Stimulated activated naive CD8-positive, alpha-beta T cell treated with anti-CD3 and anti-CD28 coated beads, Interleukin-15, Interleukin-2, amounts not matched to agents 100 ng/mL and 50 ng/mL, for 24 hours (primary cell): ENCODE measurements at regions not wholly inside any gene's neighbourhood (a gene's known extent, or its start where the extent isn't known, plus 50 kb on each side); places are given as distances from the start of the nearest gene placed in this dataset.
"Not testable (repeated sequence)": the region's sequence is repeated elsewhere in the genome, so short reads cannot be mapped to it uniquely, and the experiment has no call there.

Experiments used
- H3K27ac Mint-ChIP-seq: one replicate; pipeline ENCODE4 v1.8.0; 2021; ENCODE audit warnings: mild to moderate bottlenecking, mixed read lengths
- H3K27me3 Mint-ChIP-seq: one replicate; pipeline ENCODE4 v1.8.0; 2021; ENCODE audit warnings: mixed read lengths
- H3K36me3 Mint-ChIP-seq: one replicate; pipeline ENCODE4 v1.8.0; 2021; ENCODE audit warnings: low read depth, mixed read lengths
- H3K4me1 Mint-ChIP-seq: one replicate; pipeline ENCODE4 v1.8.0; 2021; ENCODE audit warnings: low read depth, mixed read lengths
- H3K4me3 Mint-ChIP-seq: one replicate; pipeline ENCODE4 v1.8.0; 2021; ENCODE audit warnings: mild to moderate bottlenecking, mixed read lengths
- H3K9me3 Mint-ChIP-seq: one replicate; pipeline ENCODE4 v1.8.0; 2021; ENCODE audit warnings: mixed read lengths

DNA sequence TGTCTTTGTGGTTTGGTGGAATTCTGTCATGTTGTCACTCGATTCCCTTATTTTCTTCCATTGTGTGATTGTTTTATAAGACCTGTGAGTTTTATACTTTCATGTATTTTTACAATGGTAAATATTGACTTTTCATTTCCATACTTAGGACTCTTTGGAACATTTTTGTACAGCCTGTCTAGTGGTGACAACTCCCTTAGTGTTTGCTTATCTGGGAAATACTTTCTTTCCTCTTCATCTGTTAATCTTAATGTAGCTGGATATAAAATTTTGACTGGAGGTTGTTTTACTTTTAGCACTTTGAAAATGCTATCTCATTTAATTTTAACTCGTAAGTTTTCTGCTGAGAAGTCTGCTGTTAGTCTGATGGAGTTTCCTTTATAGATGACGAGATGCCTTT, 310.5 kb downstream of the NUF2 start:
- Mint-ChIP-seq H3K27ac (no peak overlapping the region), H3K4me3 (no peak overlapping the region), H3K9me3 (peaks cover 13% of the 10 kb centered on the region), H3K4me1 (no peaks in the 10 kb centered on the region), H3K36me3 (no peaks in the 10 kb centered on the region), H3K27me3 (no peaks in the 10 kb centered on the region)

GRCh38 chr1:163633366-163633765, 311.6 kb downstream of the NUF2 start:
- H3K27me3 Mint-ChIP-seq: no peaks in the 10 kb centered on the region
- H3K9me3 Mint-ChIP-seq: peaks cover 12% of the 10 kb centered on the region
- H3K27ac Mint-ChIP-seq: no peak overlapping the region
- H3K36me3 Mint-ChIP-seq: no peaks in the 10 kb centered on the region
- no peaks in the 10 kb centered on the region for H3K4me1 Mint-ChIP-seq
- no peak overlapping the region for H3K4me3 Mint-ChIP-seq

GRCh38 chr1:163645676-163646075, 323.9 kb downstream of the NUF2 start:
- H3K4me1 Mint-ChIP-seq, H3K9me3 Mint-ChIP-seq, H3K36me3 Mint-ChIP-seq, H3K4me3 Mint-ChIP-seq, H3K27me3 Mint-ChIP-seq, H3K27ac Mint-ChIP-seq: not testable (repeated sequence)

- Mint-ChIP-seq H3K27me3 (peaks cover 3% of the 10 kb centered on the region), H3K4me3 (no peak overlapping the region), H3K36me3 (no peaks in the 10 kb centered on the region), H3K9me3 (peaks cover 3% of the 10 kb centered on the region), H3K27ac (no peak overlapping the region), H3K4me1 (no peaks in the 10 kb centered on the region)
Measured at GRCh38 chr1:163650624-163651023, 328.9 kb downstream of the NUF2 start.

- Mint-ChIP-seq H3K4me1 (no peaks in the 10 kb centered on the region), H3K4me3 (no peak overlapping the region), H3K36me3 (no peaks in the 10 kb centered on the region), H3K27ac (no peak overlapping the region), H3K27me3 (peaks cover 3% of the 10 kb centered on the region), H3K9me3 (no peaks in the 10 kb centered on the region)
Measured at GRCh38 chr1:163652441-163652840, 330.7 kb downstream of the NUF2 start.

DNA sequence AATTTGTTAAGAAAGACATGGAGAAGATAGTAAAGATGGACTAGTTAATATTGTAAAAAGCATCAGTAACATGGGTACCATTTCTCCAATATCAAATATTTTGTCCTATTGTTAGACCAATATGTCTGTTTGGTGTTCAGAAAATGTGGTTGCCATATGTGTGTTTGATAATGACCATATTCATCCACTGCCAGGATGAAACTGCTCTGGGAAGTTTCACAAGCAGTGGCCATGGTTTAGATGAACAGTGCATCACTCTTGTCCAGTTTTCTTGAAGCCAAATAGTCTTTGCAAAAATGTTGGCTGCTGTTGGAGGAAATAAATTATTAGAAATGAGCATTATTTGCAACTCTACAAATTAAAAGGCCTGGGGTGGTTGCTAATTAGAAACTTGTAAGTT, 333.8 kb downstream of the NUF2 start:
- Mint-ChIP-seq H3K27me3 (no peaks in the 10 kb centered on the region), H3K4me1 (no peaks in the 10 kb centered on the region), H3K36me3 (no peaks in the 10 kb centered on the region), H3K4me3 (no peak overlapping the region), H3K27ac (no peak overlapping the region), H3K9me3 (no peaks in the 10 kb centered on the region)

- H3K9me3 Mint-ChIP-seq: no peaks in the 10 kb centered on the region
- H3K4me1 Mint-ChIP-seq: no peaks in the 10 kb centered on the region
- no peak overlapping the region for H3K4me3 Mint-ChIP-seq
- no peak overlapping the region for H3K27ac Mint-ChIP-seq
- no peaks in the 10 kb centered on the region for H3K27me3 Mint-ChIP-seq
- H3K36me3 Mint-ChIP-seq: no peaks in the 10 kb centered on the region
Measured at GRCh38 chr1:163656095-163656759, 334.5 kb downstream of the NUF2 start.

DNA sequence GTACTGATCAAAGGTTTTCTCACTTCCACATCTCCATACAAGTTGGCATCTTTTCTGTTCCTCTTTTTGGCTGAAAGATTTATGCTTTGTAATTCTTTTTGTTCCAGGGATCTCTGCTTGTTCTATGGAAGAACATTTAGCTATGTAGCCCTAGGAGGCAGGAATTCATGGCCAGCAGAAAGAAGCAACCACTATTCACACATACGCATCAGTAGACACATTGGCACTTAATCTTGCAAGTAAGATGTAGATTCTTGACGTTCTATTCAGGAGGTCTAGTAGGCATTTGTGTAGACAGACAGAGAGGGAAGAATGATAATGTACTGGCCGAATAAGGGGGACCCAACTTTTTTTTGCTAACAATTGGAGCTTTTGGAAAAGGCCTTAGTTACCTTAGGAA, 336.0 kb downstream of the NUF2 start:
- H3K27me3 Mint-ChIP-seq: no peaks in the 10 kb centered on the region
- no peaks in the 10 kb centered on the region for H3K9me3 Mint-ChIP-seq

GRCh38 chr1:163661391-163661790, 339.6 kb downstream of the NUF2 start:
- Mint-ChIP-seq H3K27me3 (no peaks in the 10 kb centered on the region), H3K36me3 (no peaks in the 10 kb centered on the region), H3K9me3 (no peaks in the 10 kb centered on the region), H3K4me3 (no peak overlapping the region), H3K4me1 (no peaks in the 10 kb centered on the region), H3K27ac (no peak overlapping the region)

More for the DNA sequence above, 336.0 kb downstream of the NUF2 start:
- no peaks in the 10 kb centered on the region for H3K4me1 Mint-ChIP-seq
- H3K36me3 Mint-ChIP-seq: no peaks in the 10 kb centered on the region
- H3K4me3 Mint-ChIP-seq: no peak overlapping the region
- H3K27ac Mint-ChIP-seq: no peak overlapping the region

GRCh38 chr1:163664671-163665335, 343.0 kb downstream of the NUF2 start:
- no peaks in the 10 kb centered on the region for H3K36me3 Mint-ChIP-seq
- no peaks in the 10 kb centered on the region for H3K9me3 Mint-ChIP-seq
- H3K4me1 Mint-ChIP-seq: no peaks in the 10 kb centered on the region
- H3K27ac Mint-ChIP-seq: no peak overlapping the region
- no peaks in the 10 kb centered on the region for H3K27me3 Mint-ChIP-seq
- H3K4me3 Mint-ChIP-seq: no peak overlapping the region

GRCh38 chr1:163668472-163668871, 346.7 kb downstream of the NUF2 start:
- H3K27me3 Mint-ChIP-seq: no peaks in the 10 kb centered on the region
- no peak overlapping the region for H3K27ac Mint-ChIP-seq
- peaks cover 4% of the 10 kb centered on the region for H3K9me3 Mint-ChIP-seq
- no peak overlapping the region for H3K4me3 Mint-ChIP-seq
- no peaks in the 10 kb centered on the region for H3K36me3 Mint-ChIP-seq
- H3K4me1 Mint-ChIP-seq: no peaks in the 10 kb centered on the region

- Mint-ChIP-seq H3K36me3 (no peaks in the 10 kb centered on the region), H3K9me3 (peaks cover 8% of the 10 kb centered on the region), H3K4me1 (no peaks in the 10 kb centered on the region), H3K27ac (no peak overlapping the region), H3K4me3 (no peak overlapping the region), H3K27me3 (no peaks in the 10 kb centered on the region)
Measured at GRCh38 chr1:163670989-163671757, 349.4 kb downstream of the NUF2 start.

GRCh38 chr1:163672976-163673758, 351.4 kb downstream of the NUF2 start:
- no peaks in the 10 kb centered on the region for H3K27me3 Mint-ChIP-seq
- no peak overlapping the region for H3K4me3 Mint-ChIP-seq
- no peak overlapping the region for H3K27ac Mint-ChIP-seq
- peaks cover 8% of the 10 kb centered on the region for H3K9me3 Mint-ChIP-seq
- no peaks in the 10 kb centered on the region for H3K4me1 Mint-ChIP-seq
- H3K36me3 Mint-ChIP-seq: no peaks in the 10 kb centered on the region

DNA sequence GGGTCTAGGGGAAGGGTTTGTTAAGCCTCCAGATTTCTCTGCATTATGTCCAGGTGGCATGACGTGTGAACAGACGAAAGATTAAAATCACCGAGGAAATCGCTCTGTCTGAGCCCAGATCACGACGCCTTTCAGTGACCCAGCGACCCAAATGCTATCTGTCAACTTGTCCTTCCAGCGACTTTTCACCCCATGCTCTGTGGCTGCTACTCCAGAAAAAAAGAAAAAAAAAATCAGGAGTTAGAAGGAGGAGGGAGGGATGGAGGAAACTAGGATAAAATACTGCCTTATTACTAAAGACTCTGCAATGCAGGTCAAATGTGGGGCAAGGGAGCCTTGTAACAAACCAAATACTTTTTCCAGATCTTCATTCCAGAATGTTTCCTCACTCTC, 352.0 kb downstream of the NUF2 start:
- Mint-ChIP-seq H3K36me3 (no peaks in the 10 kb centered on the region), H3K9me3 (peaks cover 9% of the 10 kb centered on the region), H3K27ac (no peak overlapping the region), H3K4me1 (no peaks in the 10 kb centered on the region), H3K4me3 (no peak overlapping the region), H3K27me3 (no peaks in the 10 kb centered on the region)

- peaks cover 12% of the 10 kb centered on the region for H3K9me3 Mint-ChIP-seq
- no peak overlapping the region for H3K4me3 Mint-ChIP-seq
- H3K36me3 Mint-ChIP-seq: no peaks in the 10 kb centered on the region
- no peaks in the 10 kb centered on the region for H3K27me3 Mint-ChIP-seq
- no peaks in the 10 kb centered on the region for H3K4me1 Mint-ChIP-seq
- H3K27ac Mint-ChIP-seq: no peak overlapping the region
Measured at GRCh38 chr1:163674236-163674635, 352.5 kb downstream of the NUF2 start.
